HG02623 (cell line): ENCODE measurements at regions not wholly inside any gene's neighbourhood (a gene's known extent, or its start where the extent isn't known, plus 50 kb on each side); places are given as distances from the start of the nearest gene placed in this dataset.

Source experiments
- ATAC-seq: cut with Tn5 transposase; IDR thresholded peaks from one replicate; pipeline ENCODE4 v1.9.1; 2021; ENCODE audit warnings: moderate library complexity; ENCODE audit not compliant: unreplicated experiment

- no peak for ATAC-seq
Measured at GRCh38 chr11:111044751-111045406, 200.6 kb upstream of the POU2AF2 start.

- ATAC-seq = no peak
Measured at GRCh38 chr11:111039982-111040381, 205.5 kb upstream of the POU2AF2 start.

- ATAC-seq = no peak
Measured at GRCh38 chr11:111035746-111036145, 209.8 kb upstream of the POU2AF2 start.

GRCh38 chr11:111026241-111026640 lies 219.3 kb upstream of the POU2AF2 start:
- no peak for ATAC-seq

- no peak for ATAC-seq
Measured at GRCh38 chr11:111021131-111021530, 224.4 kb upstream of the POU2AF2 start.

GRCh38 chr11:111019871-111020670 lies 225.5 kb upstream of the POU2AF2 start:
- ATAC-seq = no peak

GRCh38 chr11:111019451-111019850 lies 226.1 kb upstream of the POU2AF2 start:
- no peak for ATAC-seq

GRCh38 chr11:111018566-111018965 lies 227.0 kb upstream of the POU2AF2 start:
- ATAC-seq = no peak

GRCh38 chr11:111012491-111012890 lies 233.0 kb upstream of the POU2AF2 start:
- ATAC-seq = no peak

- ATAC-seq = no peak
Measured at GRCh38 chr11:111011275-111011594, 234.3 kb upstream of the POU2AF2 start.

GRCh38 chr11:111010391-111011274 lies 234.9 kb upstream of the POU2AF2 start:
- ATAC-seq = no peak

- no peak for ATAC-seq
Measured at GRCh38 chr11:111006227-111006626, 239.3 kb upstream of the POU2AF2 start.

- no peak for ATAC-seq
Measured at GRCh38 chr11:111001986-111002611, 243.4 kb upstream of the POU2AF2 start.

GRCh38 chr11:111001081-111001430 lies 244.5 kb upstream of the POU2AF2 start:
- ATAC-seq = no peak

- ATAC-seq = no peak
Measured at GRCh38 chr11:111000400-111001080, 245.0 kb upstream of the POU2AF2 start.

GRCh38 chr11:110992481-110992880 lies 253.0 kb upstream of the POU2AF2 start:
- ATAC-seq = no peak

GRCh38 chr11:110991661-110992355 lies 253.7 kb upstream of the POU2AF2 start:
- ATAC-seq = no peak

GRCh38 chr11:110990311-110990710 lies 255.2 kb upstream of the POU2AF2 start:
- no peak for ATAC-seq

GRCh38 chr11:110989428-110990133 lies 255.9 kb upstream of the POU2AF2 start:
- ATAC-seq = no peak
